ENCODE measurements at regions not wholly inside any gene's neighbourhood (a gene's known extent, or its start where the extent isn't known, plus 50 kb on each side); places are given as distances from the start of the nearest gene placed in this dataset.

DNA sequence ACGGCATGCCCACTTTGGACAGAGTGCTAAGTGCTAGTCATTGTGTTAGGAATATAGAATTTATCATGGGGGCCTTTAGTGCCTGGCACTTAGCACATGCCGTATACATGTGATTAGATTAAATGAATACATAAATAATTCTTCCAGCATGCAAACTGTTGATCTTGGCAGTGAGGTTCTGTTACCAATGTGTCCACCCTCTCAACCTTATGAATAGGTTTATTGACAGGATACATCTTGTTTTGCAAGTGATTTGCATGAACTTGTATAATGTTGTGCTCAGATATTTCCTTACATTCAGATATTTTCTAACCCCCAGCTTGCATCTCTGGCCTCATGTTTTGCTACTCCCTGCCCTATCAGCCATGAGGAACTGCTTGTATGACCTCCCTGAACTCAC lies 60.3 kb upstream of the ZNF648 start:
- Histone ChIP-seq H3K4me1 (peaks cover 25% of the 10 kb centered on the region), H3K27me3 (no peaks in the 10 kb centered on the region), H3K36me3 (no peaks in the 10 kb centered on the region), H3K9me3 (no peaks in the 10 kb centered on the region), H3K27ac (peak overlapping the region; percentile 50), H3K4me3 (no peak overlapping the region)
- DNase-seq (ENCODE audit: low spot score in 2 of 2) = no peak
- WGBS = 81% methylated on average over 2 of the region's 2 CpGs
- TF ChIP-seq, protein P1, sequence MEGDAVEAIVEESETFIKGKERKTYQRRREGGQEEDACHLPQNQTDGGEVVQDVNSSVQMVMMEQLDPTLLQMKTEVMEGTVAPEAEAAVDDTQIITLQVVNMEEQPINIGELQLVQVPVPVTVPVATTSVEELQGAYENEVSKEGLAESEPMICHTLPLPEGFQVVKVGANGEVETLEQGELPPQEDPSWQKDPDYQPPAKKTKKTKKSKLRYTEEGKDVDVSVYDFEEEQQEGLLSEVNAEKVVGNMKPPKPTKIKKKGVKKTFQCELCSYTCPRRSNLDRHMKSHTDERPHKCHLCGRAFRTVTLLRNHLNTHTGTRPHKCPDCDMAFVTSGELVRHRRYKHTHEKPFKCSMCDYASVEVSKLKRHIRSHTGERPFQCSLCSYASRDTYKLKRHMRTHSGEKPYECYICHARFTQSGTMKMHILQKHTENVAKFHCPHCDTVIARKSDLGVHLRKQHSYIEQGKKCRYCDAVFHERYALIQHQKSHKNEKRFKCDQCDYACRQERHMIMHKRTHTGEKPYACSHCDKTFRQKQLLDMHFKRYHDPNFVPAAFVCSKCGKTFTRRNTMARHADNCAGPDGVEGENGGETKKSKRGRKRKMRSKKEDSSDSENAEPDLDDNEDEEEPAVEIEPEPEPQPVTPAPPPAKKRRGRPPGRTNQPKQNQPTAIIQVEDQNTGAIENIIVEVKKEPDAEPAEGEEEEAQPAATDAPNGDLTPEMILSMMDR (IDR thresholded peaks at IDR 0.05) = no peak
- no peak for TF ChIP-seq POLR2AphosphoS5 (IDR thresholded peaks at IDR 0.05)
- no peak for TF ChIP-seq POLR2A (IDR thresholded peaks at IDR 0.05)
- no peak for TF ChIP-seq EP300 (IDR thresholded peaks at IDR 0.05)

DNA sequence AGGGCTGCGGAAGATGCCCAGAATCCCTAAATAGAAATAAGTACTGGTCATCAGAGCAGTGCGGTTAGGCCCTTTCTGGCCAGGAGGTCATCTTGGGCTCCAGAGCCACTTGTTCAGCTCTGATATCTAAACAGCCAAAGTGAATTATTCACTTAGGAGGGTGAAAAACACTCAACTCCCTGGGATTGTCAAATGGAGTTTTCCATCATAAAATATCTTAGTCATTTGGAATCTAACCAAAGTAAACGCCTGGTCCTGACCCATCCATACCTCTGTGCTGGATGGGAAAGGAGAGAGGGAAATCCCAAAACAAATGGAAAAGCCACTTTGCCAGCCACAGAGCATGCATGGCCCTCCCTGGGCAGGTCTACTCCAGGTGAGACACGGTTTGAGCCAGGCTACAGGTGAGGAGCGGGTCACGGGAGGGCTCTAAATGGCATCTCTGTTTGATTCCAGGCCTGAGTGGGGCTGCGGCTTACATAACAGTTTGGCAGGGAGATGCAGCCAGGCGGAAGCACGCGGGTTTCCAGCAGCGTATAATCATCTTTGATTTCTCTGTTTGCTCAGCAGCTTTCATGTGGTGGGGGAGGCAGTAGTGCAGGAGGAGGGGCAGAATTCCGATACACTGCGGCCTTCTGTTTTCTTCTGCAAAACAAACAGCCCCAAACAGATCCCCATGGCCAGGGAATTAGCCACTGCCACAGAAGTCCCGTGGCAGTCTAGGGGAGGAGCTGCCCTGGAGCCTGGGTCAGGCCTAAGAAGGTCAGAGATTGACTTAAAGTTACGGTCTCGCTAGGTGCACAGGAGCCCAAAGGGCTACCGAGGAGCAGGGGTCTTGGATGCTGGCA lies 59.1 kb upstream of the ZNF648 start:
- TF ChIP-seq POLR2AphosphoS5 (IDR thresholded peaks at IDR 0.05) (no peak), POLR2A (IDR thresholded peaks at IDR 0.05) (no peak), EP300 (IDR thresholded peaks at IDR 0.05) (no peak)
- TF ChIP-seq, protein P1 (IDR thresholded peaks at IDR 0.05) = no peak
- peak overlapping the region; percentile 17 for H3K27ac ChIP-seq

DNA sequence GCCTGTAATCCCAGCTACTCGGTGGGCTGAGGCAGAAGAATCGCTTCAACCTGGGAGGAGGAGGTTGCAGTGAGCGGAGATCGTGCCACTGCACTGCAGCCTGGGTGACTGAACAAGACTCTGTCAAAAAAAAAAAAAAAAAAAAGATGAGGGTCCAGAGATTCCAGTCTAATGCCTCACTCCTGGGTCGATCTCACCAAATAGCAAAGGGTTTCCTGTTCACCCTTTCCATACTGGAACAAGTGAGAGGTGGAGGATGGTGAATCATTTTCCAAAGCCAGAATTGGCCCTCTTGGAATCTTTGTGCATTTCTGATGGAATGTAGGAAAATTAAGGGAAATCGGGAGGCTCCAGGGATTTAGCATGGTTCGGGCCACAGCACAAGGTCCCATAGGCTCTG lies 58.1 kb upstream of the ZNF648 start:
- Histone ChIP-seq H3K36me3 (no peaks in the 10 kb centered on the region), H3K27ac (no peak overlapping the region), H3K4me3 (no peak overlapping the region), H3K27me3 (no peaks in the 10 kb centered on the region), H3K9me3 (no peaks in the 10 kb centered on the region), H3K4me1 (peaks cover 25% of the 10 kb centered on the region)
- 82% methylated on average over 7 of the region's 7 CpGs for WGBS
- TF ChIP-seq EP300 (IDR thresholded peaks at IDR 0.05) (no peak), POLR2A (IDR thresholded peaks at IDR 0.05) (no peak), POLR2AphosphoS5 (IDR thresholded peaks at IDR 0.05) (no peak)
- TF ChIP-seq, protein P1 (IDR thresholded peaks at IDR 0.05) = no peak
- no peak for DNase-seq (ENCODE audit: low spot score in 2 of 2)

More for the DNA sequence above, 59.1 kb upstream of the ZNF648 start:
- H3K4me1 ChIP-seq = peaks cover 25% of the 10 kb centered on the region
- no peaks in the 10 kb centered on the region for H3K27me3 ChIP-seq
- no peak overlapping the region for H3K4me3 ChIP-seq
- no peaks in the 10 kb centered on the region for H3K36me3 ChIP-seq
- 38% methylated on average over 16 of the region's 17 CpGs for WGBS
- no peak for DNase-seq (ENCODE audit: low spot score in 2 of 2)
- H3K9me3 ChIP-seq = no peaks in the 10 kb centered on the region

DNA sequence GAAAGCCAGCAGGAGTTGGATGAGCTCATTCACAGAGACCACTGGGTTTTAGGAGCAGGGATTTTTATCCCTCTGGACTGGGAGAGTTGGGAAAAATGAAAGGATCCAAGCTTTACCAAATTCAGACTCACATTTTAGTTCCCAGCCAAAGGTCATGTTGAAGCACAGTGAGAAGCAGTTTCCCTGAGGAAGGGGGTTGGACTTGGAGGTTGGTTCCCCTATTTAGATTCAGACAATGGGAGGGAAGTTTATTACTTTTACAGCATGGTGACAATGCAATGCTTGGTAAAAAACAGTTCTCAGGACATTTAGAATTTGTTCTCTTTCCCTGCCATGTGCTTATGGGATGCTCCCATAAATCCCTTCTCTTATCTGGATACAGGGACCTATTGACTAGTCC lies 57.3 kb upstream of the ZNF648 start:
- Histone ChIP-seq H3K27me3 (no peaks in the 10 kb centered on the region), H3K27ac (no peak overlapping the region), H3K4me3 (no peak overlapping the region), H3K9me3 (no peaks in the 10 kb centered on the region), H3K36me3 (no peaks in the 10 kb centered on the region), H3K4me1 (peaks cover 25% of the 10 kb centered on the region)
- TF ChIP-seq, protein P1 (IDR thresholded peaks at IDR 0.05) = no peak
- no peak for TF ChIP-seq EP300 (IDR thresholded peaks at IDR 0.05)
- no peak for TF ChIP-seq POLR2A (IDR thresholded peaks at IDR 0.05)
- no peak for TF ChIP-seq POLR2AphosphoS5 (IDR thresholded peaks at IDR 0.05)
- no peak for DNase-seq (ENCODE audit: low spot score in 2 of 2)

DNA sequence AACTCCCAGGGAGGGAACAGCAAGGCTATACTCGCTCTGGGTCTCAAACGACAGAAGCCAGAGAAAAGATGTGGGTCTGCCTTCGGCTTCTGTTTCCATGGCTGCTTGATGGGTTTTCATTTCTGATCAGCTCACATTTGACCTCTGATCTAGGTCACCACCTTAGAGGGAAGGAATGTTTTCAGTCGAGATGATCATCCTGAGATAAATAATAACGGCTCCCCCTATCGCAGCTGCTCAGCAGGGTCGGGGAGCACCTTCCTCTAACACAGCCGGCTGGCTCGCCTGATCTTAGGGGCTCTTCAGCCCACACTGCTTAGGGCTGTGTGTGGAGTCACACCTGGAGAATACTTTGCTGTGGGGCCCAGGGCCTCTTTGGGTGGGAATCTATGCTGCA lies 53.1 kb upstream of the ZNF648 start:
- H3K36me3 ChIP-seq = no peaks in the 10 kb centered on the region
- WGBS = 55% methylated on average over 9 of the region's 9 CpGs
- H3K4me3 ChIP-seq = no peak overlapping the region
- no peaks in the 10 kb centered on the region for H3K27me3 ChIP-seq
- H3K27ac ChIP-seq = peak overlapping the region; percentile 14
- TF ChIP-seq EP300 (IDR thresholded peaks at IDR 0.05) = no peak
- TF ChIP-seq POLR2A (IDR thresholded peaks at IDR 0.05) = no peak
- no peaks in the 10 kb centered on the region for H3K9me3 ChIP-seq
- no peaks in the 10 kb centered on the region for H3K4me1 ChIP-seq
- no peak for DNase-seq (ENCODE audit: low spot score in 2 of 2)
